Loucy (cell line): ENCODE measurements at regions not wholly inside any gene's neighbourhood (a gene's known extent, or its start where the extent isn't known, plus 50 kb on each side); places are given as distances from the start of the nearest gene placed in this dataset.

ENCODE experiments used
- H2AFZ ChIP-seq: fragments of 200-600 bp; sonication (generic); 2 replicates; pipeline ENCODE4 v1.6.0; 2016; ENCODE audit warnings: antibody characterized with exemption, mild to moderate bottlenecking, low read length, moderate library complexity
- H3F3A ChIP-seq: fragments of 200-600 bp; 2 replicates; pipeline ENCODE4 v1.6.0; 2016; ENCODE audit warnings: antibody characterized with exemption, low read depth, mild to moderate bottlenecking
- H3K27me3 ChIP-seq: fragments of 200-600 bp; sonication (generic); 2 replicates; pipeline ENCODE4 v1.6.1; 2014; ENCODE audit warnings: low read length, mild to moderate bottlenecking; ENCODE audit not compliant: insufficient read depth, poor library complexity, severe bottlenecking
- H3K36me3 ChIP-seq: fragments of 200-600 bp; sonication (generic); 2 replicates; pipeline ENCODE4 v1.6.1; 2016; ENCODE audit warnings: low read length; ENCODE audit not compliant: insufficient read depth
- H3K4me1 ChIP-seq: fragments of 200-600 bp; sonication (generic); 2 replicates; pipeline ENCODE4 v1.5.1; 2014; ENCODE audit warnings: low read length, mild to moderate bottlenecking; ENCODE audit not compliant: insufficient read depth, poor library complexity, severe bottlenecking
- H3K4me2 ChIP-seq: fragments of 200-600 bp; sonication (generic); 2 replicates; pipeline ENCODE4 v1.6.0; 2014; ENCODE audit warnings: antibody characterized with exemption, low read length, low read depth, mild to moderate bottlenecking; ENCODE audit not compliant: poor library complexity, severe bottlenecking
- H3K4me3 ChIP-seq: fragments of 200-600 bp; sonication (generic); 2 replicates; pipeline ENCODE4 v1.5.1; 2014; ENCODE audit warnings: low read length, mild to moderate bottlenecking, mixed read lengths; ENCODE audit not compliant: poor library complexity, severe bottlenecking
- H3K79me2 ChIP-seq: fragments of 200-600 bp; sonication (generic); 2 replicates; pipeline ENCODE4 v1.6.1; 2014; ENCODE audit warnings: low read length; ENCODE audit not compliant: insufficient read depth
- H3K9ac ChIP-seq: fragments of 200-600 bp; sonication (generic); 2 replicates; pipeline ENCODE4 v1.6.0; 2014; ENCODE audit warnings: mild to moderate bottlenecking, low read depth, low read length, moderate library complexity; ENCODE audit not compliant: poor library complexity, severe bottlenecking
- H3K9me2 ChIP-seq: fragments of 200-600 bp; sonication (generic); replicated peaks from 2 replicates; pipeline ENCODE4 v1.6.1; 2016; ENCODE audit warnings: low read depth, low read length, mixed read lengths
- H3K9me3 ChIP-seq: fragments of 200-600 bp; sonication (generic); 2 replicates; pipeline ENCODE4 v1.6.1; 2014; ENCODE audit warnings: mild to moderate bottlenecking, antibody characterized with exemption, low read length, low read depth; ENCODE audit not compliant: insufficient read depth
- H4K20me1 ChIP-seq: fragments of 200-600 bp; sonication (generic); 2 replicates; pipeline ENCODE4 v1.6.0; 2014; ENCODE audit warnings: antibody characterized with exemption, low read length, mild to moderate bottlenecking; ENCODE audit not compliant: insufficient read depth, poor library complexity, severe bottlenecking
- EZH2phosphoT487 ChIP-seq: fragments of 200-600 bp; IDR thresholded peaks from 2 replicates; pipeline ENCODE4 v1.6.1; 2018; ENCODE audit warnings: antibody characterized with exemption, mild to moderate bottlenecking, moderate library complexity, borderline replicate concordance
- TF ChIP-seq, protein P1 (sequence below): fragments of 200-600 bp; sonication (generic); conservative IDR thresholded peaks from 2 replicates; pipeline ENCODE4 v1.5.1; 2014; ENCODE audit warnings: mild to moderate bottlenecking, antibody characterized with exemption, low read length

- Histone ChIP-seq H3K4me1 (no peaks in the 10 kb centered on the region), H3K4me2 (no peak overlapping the region), H2AFZ (no peak overlapping the region), H3K9me2 (no peaks in the 10 kb centered on the region), H3K4me3 (no peak overlapping the region), H3K9ac (no peak overlapping the region), H3F3A (no peaks in the 10 kb centered on the region), H3K9me3 (no peaks in the 10 kb centered on the region), H3K79me2 (no peaks in the 10 kb centered on the region), H3K27me3 (no peaks in the 10 kb centered on the region), H4K20me1 (no peaks in the 10 kb centered on the region), H3K36me3 (no peaks in the 10 kb centered on the region)
- no peak for TF ChIP-seq EZH2phosphoT487
- TF ChIP-seq, protein P1, sequence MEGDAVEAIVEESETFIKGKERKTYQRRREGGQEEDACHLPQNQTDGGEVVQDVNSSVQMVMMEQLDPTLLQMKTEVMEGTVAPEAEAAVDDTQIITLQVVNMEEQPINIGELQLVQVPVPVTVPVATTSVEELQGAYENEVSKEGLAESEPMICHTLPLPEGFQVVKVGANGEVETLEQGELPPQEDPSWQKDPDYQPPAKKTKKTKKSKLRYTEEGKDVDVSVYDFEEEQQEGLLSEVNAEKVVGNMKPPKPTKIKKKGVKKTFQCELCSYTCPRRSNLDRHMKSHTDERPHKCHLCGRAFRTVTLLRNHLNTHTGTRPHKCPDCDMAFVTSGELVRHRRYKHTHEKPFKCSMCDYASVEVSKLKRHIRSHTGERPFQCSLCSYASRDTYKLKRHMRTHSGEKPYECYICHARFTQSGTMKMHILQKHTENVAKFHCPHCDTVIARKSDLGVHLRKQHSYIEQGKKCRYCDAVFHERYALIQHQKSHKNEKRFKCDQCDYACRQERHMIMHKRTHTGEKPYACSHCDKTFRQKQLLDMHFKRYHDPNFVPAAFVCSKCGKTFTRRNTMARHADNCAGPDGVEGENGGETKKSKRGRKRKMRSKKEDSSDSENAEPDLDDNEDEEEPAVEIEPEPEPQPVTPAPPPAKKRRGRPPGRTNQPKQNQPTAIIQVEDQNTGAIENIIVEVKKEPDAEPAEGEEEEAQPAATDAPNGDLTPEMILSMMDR, result no peak
Measured at GRCh38 chr6:40900791-40901190, 138.2 kb downstream of the UNC5CL start.

DNA sequence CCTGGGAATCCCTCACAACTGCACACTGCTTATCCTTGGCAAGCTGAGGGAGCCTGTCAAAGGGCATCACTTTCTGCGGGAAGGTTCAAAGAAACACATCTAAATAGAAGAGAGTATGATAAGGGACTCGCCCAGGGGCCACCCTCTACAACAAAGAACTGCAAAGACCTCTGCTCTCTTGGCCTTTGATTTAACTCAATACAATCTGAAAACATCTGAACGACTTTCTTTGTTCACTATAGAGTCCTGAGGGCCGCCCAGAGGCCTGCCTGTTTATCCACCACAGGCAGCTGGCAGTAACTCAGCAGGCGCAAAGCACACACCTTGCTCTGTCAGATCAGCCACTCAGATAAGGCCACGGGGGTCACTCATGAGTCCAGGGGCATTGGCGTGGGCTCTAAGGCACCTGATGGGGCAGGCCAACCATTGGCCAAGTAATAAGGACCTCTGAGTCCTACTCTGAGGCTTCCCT, 139.3 kb downstream of the UNC5CL start:
- no peaks in the 10 kb centered on the region for H3K9me2 ChIP-seq
- no peak overlapping the region for H3K4me3 ChIP-seq
- H4K20me1 ChIP-seq, result no peaks in the 10 kb centered on the region
- no peak overlapping the region for H2AFZ ChIP-seq
- no peaks in the 10 kb centered on the region for H3F3A ChIP-seq
- H3K79me2 ChIP-seq, result no peaks in the 10 kb centered on the region
- no peaks in the 10 kb centered on the region for H3K9me3 ChIP-seq
- TF ChIP-seq, protein P1, result no peak
- no peak for TF ChIP-seq EZH2phosphoT487
- no peaks in the 10 kb centered on the region for H3K4me1 ChIP-seq
- H3K36me3 ChIP-seq, result no peaks in the 10 kb centered on the region
- no peaks in the 10 kb centered on the region for H3K27me3 ChIP-seq
- no peak overlapping the region for H3K9ac ChIP-seq
- H3K4me2 ChIP-seq, result no peak overlapping the region

DNA sequence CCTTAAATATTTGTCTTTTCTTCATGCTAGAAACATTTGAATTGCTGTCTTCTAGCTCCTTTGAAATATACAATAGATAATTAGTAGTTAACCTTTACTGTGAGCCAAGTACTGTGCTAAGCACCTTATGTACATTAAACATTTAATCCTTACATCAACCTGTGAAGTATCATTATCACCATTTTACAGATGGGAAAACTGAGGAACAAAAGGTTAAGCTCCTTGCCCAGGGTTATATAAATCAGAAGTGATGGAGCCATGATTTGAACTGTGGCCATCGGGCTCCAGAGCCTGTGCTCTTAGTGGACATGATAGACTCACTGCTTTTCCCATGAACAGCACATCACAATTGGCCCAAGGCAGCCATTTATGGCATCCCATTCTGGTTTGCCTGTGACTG, 140.9 kb downstream of the UNC5CL start:
- Histone ChIP-seq H3K9me2 (no peaks in the 10 kb centered on the region), H3K36me3 (no peaks in the 10 kb centered on the region), H3K9ac (no peak overlapping the region)

More for the DNA sequence above, 140.9 kb downstream of the UNC5CL start:
- no peak overlapping the region for H2AFZ ChIP-seq
- H3K4me3 ChIP-seq, result no peak overlapping the region
- no peaks in the 10 kb centered on the region for H4K20me1 ChIP-seq
- TF ChIP-seq EZH2phosphoT487, result no peak
- TF ChIP-seq, protein P1, result no peak
- H3K79me2 ChIP-seq, result no peaks in the 10 kb centered on the region
- no peaks in the 10 kb centered on the region for H3K27me3 ChIP-seq
- no peaks in the 10 kb centered on the region for H3K4me1 ChIP-seq
- no peaks in the 10 kb centered on the region for H3F3A ChIP-seq
- H3K4me2 ChIP-seq, result no peak overlapping the region
- no peaks in the 10 kb centered on the region for H3K9me3 ChIP-seq
